ENCODE measurements at regions not wholly inside any gene's neighbourhood (a gene's known extent, or its start where the extent isn't known, plus 50 kb on each side); places are given as distances from the start of the nearest gene placed in this dataset.

- H3K4me3 ChIP-seq (ENCODE audit: low read depth, low read length) = no peak overlapping the region
- TF ChIP-seq, protein P1, sequence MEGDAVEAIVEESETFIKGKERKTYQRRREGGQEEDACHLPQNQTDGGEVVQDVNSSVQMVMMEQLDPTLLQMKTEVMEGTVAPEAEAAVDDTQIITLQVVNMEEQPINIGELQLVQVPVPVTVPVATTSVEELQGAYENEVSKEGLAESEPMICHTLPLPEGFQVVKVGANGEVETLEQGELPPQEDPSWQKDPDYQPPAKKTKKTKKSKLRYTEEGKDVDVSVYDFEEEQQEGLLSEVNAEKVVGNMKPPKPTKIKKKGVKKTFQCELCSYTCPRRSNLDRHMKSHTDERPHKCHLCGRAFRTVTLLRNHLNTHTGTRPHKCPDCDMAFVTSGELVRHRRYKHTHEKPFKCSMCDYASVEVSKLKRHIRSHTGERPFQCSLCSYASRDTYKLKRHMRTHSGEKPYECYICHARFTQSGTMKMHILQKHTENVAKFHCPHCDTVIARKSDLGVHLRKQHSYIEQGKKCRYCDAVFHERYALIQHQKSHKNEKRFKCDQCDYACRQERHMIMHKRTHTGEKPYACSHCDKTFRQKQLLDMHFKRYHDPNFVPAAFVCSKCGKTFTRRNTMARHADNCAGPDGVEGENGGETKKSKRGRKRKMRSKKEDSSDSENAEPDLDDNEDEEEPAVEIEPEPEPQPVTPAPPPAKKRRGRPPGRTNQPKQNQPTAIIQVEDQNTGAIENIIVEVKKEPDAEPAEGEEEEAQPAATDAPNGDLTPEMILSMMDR (IDR thresholded peaks at IDR 0.05; ENCODE audit: control insufficient read depth, extremely low read depth, insufficient read depth) = no peak
- DNase-seq (ENCODE audit: low read depth) = no peak
These were observed 141.6 kb upstream of the AVPR1A start for GRCh38 chr12:63292471-63293221.

DNA sequence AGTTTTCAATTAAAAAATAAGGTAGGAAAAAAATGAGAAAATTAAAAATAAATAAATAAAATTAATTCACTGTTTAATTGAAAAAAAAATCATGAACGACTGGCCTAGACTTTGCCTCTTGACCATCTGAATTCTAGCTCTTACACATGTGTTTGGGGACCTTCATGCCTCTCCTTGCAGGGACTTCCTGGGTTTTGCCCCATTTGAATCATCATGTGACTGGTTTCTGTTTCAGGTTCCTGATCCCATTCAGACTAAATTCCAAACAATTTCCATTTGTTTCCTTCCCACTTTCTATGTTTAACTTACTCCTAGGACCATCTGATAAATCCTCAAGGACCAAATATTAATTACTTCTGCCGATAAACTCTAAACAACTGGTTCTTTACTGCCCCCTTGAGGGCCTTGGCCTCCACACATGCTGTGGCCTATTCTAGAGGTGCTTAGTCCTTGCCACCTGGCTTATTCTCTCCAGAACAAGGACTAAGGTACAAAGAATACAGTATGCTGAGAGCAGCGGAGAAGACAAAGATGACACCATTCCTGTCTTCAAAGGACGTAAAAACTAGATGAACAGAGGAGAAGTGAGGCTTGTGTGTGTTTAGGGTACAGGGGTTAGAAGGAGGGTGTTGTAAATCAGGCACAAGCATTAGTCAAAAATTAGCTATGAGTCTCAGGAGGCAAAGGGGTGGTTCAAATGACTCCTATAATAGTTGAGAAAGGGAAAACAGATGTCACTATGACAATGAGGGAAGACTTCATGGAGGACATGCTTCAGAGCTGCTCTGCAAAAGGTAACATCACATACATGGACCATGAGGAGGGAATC, 125.8 kb upstream of the AVPR1A start:
- H3K4me3 ChIP-seq (ENCODE audit: low read depth, low read length) = no peak overlapping the region
- peak; percentile 22 for DNase-seq (ENCODE audit: low read depth)
- TF ChIP-seq, protein P1 (IDR thresholded peaks at IDR 0.05; ENCODE audit: control insufficient read depth, extremely low read depth, insufficient read depth) = peak; percentile 93

DNA sequence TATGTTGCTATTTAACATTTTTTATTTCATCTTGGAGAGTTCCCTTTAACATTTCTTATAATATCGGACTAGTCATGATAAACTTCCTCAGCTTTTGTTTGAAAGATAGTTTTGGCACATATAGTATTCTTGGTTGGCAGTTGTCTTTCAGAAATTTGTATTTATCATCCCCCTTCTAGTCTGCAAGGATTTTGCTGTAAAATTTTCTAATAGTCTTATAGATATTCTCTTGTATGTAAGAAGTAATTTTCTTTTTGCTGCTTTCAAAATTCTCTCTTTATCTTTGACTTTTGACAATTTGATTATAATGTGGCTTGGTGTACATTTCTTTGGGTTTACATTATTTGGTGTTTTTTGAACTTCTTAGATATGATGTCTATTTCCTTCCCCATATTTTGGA, 116.0 kb upstream of the AVPR1A start:
- DNase-seq (ENCODE audit: low read depth) = no peak
- TF ChIP-seq, protein P1 (IDR thresholded peaks at IDR 0.05; ENCODE audit: control insufficient read depth, extremely low read depth, insufficient read depth) = no peak
- H3K4me3 ChIP-seq (ENCODE audit: low read depth, low read length) = no peak overlapping the region

GRCh38 chr12:63264629-63265028, 113.6 kb upstream of the AVPR1A start:
- no peak for DNase-seq (ENCODE audit: low read depth)
- no peak overlapping the region for H3K4me3 ChIP-seq (ENCODE audit: low read depth, low read length)
- TF ChIP-seq, protein P1 (IDR thresholded peaks at IDR 0.05; ENCODE audit: control insufficient read depth, extremely low read depth, insufficient read depth) = no peak

- TF ChIP-seq, protein P1 (IDR thresholded peaks at IDR 0.05; ENCODE audit: control insufficient read depth, extremely low read depth, insufficient read depth) = no peak
- DNase-seq (ENCODE audit: low read depth) = no peak
- no peak overlapping the region for H3K4me3 ChIP-seq (ENCODE audit: low read depth, low read length)
These were observed 99.5 kb upstream of the AVPR1A start for GRCh38 chr12:63250486-63250885.

DNA sequence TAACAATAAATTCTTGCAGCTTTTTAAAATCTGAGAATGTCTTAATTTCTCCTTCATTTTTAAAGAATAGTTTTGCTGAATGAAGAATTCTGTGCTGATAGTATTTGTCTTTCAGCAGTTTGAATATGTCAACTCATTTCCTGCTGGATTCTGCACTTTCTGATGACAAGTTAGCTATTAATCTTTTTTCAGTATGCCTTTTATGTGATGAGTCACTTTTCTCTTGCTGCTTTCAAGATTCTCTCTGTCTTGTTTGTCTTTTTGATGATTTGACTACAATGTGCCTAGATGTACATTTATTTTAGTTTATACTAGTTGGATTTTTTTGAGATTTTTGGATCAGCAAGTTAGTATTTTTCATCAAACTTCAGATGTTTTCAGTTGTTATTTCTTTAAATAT, 87.9 kb upstream of the AVPR1A start:
- no peak overlapping the region for H3K4me3 ChIP-seq (ENCODE audit: low read depth, low read length)
- TF ChIP-seq, protein P1 (IDR thresholded peaks at IDR 0.05; ENCODE audit: control insufficient read depth, extremely low read depth, insufficient read depth) = no peak
- DNase-seq (ENCODE audit: low read depth) = no peak
